ENCODE measurements at regions not wholly inside any gene's neighbourhood (a gene's known extent, or its start where the extent isn't known, plus 50 kb on each side); places are given as distances from the start of the nearest gene placed in this dataset.

DNA sequence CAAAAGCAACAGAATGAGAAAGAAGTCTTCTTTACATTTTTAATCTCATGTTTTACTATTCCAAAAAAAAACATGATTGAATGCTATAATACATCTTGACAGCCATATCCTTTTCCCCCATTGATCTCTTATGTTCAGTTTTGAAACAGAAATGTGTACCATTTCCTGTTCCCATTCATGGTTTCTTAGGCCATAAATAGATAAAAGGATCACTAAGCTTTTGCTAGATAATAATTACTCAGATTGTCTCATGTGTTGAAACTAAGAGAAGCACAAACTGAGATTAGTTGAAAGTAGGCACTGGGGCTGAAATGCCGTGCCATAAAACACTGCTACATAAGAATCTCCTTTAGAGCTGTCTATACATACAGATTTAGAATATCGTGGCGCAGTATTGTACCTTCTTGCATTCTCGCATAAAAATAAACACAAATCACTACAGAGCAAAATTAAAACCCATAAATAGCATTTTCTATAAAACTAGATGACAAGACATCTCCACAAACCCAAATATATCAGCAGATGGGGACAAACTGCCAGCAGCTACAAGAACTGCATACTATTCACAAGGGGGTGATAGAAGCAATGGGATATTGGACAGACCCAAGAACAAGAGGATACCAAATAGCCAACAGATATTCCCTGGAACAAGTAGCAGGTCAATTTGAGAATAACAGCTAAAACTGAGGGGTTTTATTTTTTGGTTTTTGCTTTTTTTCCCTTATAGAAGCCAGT lies 405.3 kb upstream of the PRMT6 start:
- TF ChIP-seq, protein P1, sequence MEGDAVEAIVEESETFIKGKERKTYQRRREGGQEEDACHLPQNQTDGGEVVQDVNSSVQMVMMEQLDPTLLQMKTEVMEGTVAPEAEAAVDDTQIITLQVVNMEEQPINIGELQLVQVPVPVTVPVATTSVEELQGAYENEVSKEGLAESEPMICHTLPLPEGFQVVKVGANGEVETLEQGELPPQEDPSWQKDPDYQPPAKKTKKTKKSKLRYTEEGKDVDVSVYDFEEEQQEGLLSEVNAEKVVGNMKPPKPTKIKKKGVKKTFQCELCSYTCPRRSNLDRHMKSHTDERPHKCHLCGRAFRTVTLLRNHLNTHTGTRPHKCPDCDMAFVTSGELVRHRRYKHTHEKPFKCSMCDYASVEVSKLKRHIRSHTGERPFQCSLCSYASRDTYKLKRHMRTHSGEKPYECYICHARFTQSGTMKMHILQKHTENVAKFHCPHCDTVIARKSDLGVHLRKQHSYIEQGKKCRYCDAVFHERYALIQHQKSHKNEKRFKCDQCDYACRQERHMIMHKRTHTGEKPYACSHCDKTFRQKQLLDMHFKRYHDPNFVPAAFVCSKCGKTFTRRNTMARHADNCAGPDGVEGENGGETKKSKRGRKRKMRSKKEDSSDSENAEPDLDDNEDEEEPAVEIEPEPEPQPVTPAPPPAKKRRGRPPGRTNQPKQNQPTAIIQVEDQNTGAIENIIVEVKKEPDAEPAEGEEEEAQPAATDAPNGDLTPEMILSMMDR (IDR thresholded peaks at IDR 0.05; ENCODE audit: low read depth, low read length): peak; percentile 68
- no peak for TF ChIP-seq EZH2phosphoT487 (IDR thresholded peaks at IDR 0.05; ENCODE audit: low read depth)

Measured in OCI-LY3 (cell line).